ENCODE measurements at regions not wholly inside any gene's neighbourhood (a gene's known extent, or its start where the extent isn't known, plus 50 kb on each side); places are given as distances from the start of the nearest gene placed in this dataset.
A peak's percentile ranks its signal among the peaks of the same experiment; 100 is the strongest.
"Not testable (repeated sequence)": the region's sequence is repeated elsewhere in the genome, so short reads cannot be mapped to it uniquely, and the experiment has no call there.

DNA sequence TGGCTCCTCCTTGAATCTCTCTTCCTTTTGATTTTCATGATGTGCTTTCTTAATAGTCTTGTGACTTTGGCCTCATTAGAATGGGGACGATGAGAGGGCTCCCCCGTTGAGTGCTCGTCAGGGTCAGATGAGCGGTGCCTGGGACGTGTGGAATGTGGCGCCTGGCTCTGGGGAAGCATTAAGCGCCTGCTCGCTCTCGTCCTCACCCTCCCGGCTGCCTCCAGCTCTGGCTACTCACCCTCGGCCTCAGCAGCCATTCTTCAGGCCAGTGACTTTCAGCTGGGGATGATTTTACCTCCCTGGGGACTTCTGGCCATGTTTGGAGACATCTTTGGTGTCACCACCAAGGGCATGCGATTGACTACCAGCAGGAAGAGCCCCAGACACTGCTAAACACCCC is 69.7 kb downstream of the RPS6KA4 start:
- Mint-ChIP-seq H3K36me3 (ENCODE audit: low read depth) (no peaks in the 10 kb centered on the region), H3K27me3 (ENCODE audit: low read depth) (no peaks in the 10 kb centered on the region), H3K9me3 (no peaks in the 10 kb centered on the region), H3K4me3 (no peak overlapping the region), H3K27ac (no peak overlapping the region), H3K4me1 (ENCODE audit: low read depth) (no peaks in the 10 kb centered on the region)

DNA sequence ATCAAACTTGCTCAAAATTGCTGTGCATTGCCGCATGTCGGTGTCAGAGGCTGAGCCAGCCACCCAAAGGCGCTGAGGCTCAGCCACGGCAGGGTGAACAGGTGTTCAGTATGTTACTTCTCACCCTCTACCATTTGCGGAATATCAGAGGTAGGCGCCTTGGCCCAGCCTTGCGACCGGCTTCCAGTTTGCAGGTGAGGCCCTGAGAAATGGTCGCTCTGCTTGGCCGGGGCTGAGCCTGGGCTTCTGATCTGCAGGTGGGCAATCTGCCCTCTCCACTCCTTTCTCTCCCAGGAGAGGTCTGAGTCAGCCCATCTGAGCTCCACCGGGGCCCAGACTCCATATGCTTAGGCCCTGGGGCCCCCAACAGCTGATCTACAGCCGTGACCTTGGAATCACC is 71.0 kb downstream of the RPS6KA4 start:
- Mint-ChIP-seq H3K27me3 (ENCODE audit: low read depth) (no peaks in the 10 kb centered on the region), H3K36me3 (ENCODE audit: low read depth) (no peaks in the 10 kb centered on the region), H3K4me3 (no peak overlapping the region), H3K9me3 (no peaks in the 10 kb centered on the region), H3K4me1 (ENCODE audit: low read depth) (no peaks in the 10 kb centered on the region), H3K27ac (no peak overlapping the region)

DNA sequence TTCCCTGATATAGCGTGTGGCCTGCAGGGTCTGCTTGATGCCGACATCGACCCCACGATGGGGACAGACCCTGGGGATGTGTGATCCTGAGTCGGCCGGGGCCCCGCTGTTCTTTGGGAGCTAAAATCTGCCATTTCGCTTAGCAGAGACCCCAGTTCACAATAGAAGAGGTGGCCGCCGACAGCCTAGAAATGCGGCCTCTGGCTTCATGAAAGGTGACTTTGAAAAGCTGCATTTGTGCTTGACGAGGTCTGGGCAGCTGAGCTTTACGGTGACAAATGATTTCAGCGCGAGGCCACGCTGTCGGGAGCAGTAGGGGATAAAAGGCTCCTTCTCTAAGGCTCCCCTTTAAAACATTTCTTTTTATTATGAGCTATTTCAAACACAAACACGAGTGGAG is 71.7 kb downstream of the RPS6KA4 start:
- Mint-ChIP-seq H3K27ac (no peak overlapping the region), H3K27me3 (ENCODE audit: low read depth) (no peaks in the 10 kb centered on the region), H3K36me3 (ENCODE audit: low read depth) (no peaks in the 10 kb centered on the region), H3K4me3 (no peak overlapping the region), H3K9me3 (no peaks in the 10 kb centered on the region), H3K4me1 (ENCODE audit: low read depth) (no peaks in the 10 kb centered on the region)

DNA sequence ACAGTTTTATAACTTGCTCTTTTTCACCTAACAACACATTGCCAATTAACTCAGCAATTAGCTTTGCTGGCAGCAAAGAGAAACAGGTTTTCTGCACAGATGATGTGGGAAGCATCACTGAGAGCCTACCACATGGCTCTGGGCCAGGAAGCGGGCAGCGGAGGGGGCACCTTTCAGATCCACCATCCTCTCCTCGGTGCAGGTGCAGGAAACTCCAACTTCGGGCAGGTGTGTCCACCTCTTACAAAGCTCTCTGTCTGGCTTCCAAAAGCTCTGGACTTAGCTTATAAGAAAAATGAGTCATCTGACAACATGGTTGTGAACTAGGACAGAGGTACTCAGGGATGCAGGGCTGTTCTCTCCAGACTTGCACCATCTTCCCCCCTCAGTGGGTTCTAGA is 77.0 kb downstream of the RPS6KA4 start:
- Mint-ChIP-seq H3K27ac (no peak overlapping the region), H3K9me3 (no peaks in the 10 kb centered on the region), H3K4me3 (no peak overlapping the region), H3K27me3 (ENCODE audit: low read depth) (peaks cover 18% of the 10 kb centered on the region), H3K4me1 (ENCODE audit: low read depth) (no peaks in the 10 kb centered on the region), H3K36me3 (ENCODE audit: low read depth) (no peaks in the 10 kb centered on the region)

DNA sequence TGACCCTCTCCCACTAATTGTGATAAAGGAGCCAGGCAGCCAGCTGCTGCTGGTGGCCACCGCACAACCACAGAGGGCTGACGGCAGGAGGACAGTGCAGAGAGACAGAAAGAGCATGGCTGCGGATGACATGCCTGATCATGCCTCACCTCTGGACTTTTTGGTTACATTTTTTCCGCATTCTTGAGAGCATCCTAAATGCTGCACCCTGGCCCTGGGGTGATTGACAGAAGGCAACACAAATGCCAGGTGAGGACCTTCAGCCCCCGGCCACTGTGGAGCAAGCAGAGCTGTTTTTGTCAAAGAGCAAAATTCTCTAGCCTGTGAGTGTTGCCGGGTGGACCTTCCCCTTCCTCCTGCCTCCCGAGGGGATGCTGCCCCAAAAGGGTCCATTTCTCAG is 78.5 kb downstream of the RPS6KA4 start:
- no peaks in the 10 kb centered on the region for H3K4me1 Mint-ChIP-seq (ENCODE audit: low read depth)
- no peaks in the 10 kb centered on the region for H3K36me3 Mint-ChIP-seq (ENCODE audit: low read depth)
- no peaks in the 10 kb centered on the region for H3K9me3 Mint-ChIP-seq
- peaks cover 18% of the 10 kb centered on the region for H3K27me3 Mint-ChIP-seq (ENCODE audit: low read depth)
- no peak overlapping the region for H3K4me3 Mint-ChIP-seq
- no peak overlapping the region for H3K27ac Mint-ChIP-seq

DNA sequence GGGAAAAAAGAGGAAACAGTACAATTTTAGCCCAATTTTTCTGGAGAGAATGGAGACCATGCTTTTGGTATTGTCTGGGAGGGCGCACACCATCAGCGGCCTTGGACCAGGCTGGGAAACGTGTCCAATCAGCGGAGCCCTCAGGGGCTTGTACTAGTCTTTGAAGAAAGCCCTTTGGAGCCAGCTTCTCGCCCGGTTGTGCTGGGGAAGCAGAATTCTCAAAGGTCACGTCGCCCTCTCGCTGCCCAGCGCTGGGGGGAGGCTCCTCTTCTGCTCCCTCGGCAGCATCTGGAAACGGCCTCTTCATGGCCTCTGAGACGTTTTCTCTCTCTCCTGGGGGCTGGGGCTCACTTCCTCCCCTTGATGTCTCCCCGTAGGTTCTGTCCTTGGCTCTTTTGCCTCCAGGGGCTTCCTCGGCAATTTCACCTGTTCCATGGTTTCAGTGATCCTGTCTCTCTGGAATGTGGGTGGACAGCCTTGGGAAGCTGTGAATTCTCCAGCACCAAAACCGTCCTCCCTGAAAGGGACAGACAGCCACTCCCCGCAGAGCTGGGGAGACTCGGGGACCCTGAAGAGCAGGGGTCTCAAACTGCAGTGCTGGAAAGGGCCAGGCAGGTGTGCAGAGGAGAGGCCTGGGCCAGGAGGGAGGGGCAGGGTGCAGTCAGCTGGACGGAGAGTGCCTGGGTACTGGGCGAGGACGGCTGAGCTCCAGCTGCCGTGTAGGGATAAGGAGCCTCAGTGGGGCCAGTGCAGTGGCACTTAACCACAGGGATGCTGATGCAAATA is 80.2 kb downstream of the RPS6KA4 start:
- Mint-ChIP-seq H3K27ac (no peak overlapping the region), H3K4me3 (no peak overlapping the region), H3K4me1 (ENCODE audit: low read depth) (no peaks in the 10 kb centered on the region), H3K36me3 (ENCODE audit: low read depth) (no peaks in the 10 kb centered on the region), H3K9me3 (no peaks in the 10 kb centered on the region), H3K27me3 (ENCODE audit: low read depth) (peaks cover 18% of the 10 kb centered on the region)

DNA sequence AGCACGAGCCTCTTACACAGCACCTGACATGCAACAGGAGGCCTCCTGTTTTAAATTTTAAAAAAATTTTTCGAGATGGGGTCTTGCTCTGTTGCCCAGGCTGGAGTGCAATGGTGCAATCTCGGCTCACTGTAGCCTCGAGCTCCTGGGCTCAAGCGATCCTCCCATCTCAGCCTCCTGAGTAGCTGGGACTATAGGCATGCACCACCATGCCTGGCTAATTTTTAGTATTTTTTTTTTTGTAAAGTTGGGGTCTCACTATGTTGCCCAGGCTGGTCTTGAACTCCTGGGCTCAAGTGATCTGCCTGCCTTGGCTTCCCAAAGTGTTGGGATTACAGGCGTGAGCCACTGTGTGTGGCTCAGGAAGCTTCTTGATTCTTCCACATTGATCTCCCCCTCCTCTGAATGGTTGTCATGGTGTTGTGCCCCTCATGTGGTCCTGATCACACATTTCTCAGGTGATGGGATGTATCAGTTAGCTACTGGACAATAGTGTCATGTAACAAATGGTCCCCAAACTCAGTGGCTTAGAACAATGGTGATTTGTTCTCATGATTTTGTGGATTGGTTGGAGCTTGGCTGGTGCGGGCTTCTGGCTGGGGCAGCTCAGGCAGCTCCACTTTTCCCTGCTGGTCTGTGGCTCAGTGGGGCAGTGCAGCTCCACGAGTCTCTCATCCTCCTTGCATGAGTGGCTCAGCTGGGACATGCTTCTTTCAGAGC is 81.0 kb downstream of the RPS6KA4 start:
- not testable (repeated sequence) for H3K36me3 Mint-ChIP-seq (ENCODE audit: low read depth); H3K4me1 Mint-ChIP-seq (ENCODE audit: low read depth); H3K4me3 Mint-ChIP-seq; H3K27ac Mint-ChIP-seq; H3K9me3 Mint-ChIP-seq
- H3K27me3 Mint-ChIP-seq (ENCODE audit: low read depth): peaks cover 18% of the 10 kb centered on the region

DNA sequence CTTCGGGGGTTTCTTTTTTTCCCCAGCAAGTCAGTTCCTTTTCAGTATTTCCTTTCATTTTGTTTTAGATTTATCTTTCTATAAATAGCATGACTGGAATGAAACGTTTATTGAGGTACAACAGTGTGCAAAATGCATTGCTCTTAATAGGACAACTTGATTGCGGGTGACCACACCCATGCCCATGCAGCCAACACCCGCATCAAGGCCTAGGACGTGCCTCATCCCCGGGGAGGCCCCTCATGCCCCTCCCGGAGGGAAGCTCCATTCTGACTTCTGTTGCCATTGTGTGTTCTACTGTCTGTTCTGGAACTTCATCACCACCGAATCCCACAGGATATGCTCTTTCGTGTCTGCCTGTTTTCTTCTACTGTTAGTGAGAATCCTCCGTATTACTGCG is 82.2 kb downstream of the RPS6KA4 start:
- Mint-ChIP-seq H3K4me1 (ENCODE audit: low read depth) (no peaks in the 10 kb centered on the region), H3K36me3 (ENCODE audit: low read depth) (no peaks in the 10 kb centered on the region), H3K27me3 (ENCODE audit: low read depth) (peaks cover 18% of the 10 kb centered on the region), H3K27ac (no peak overlapping the region), H3K9me3 (no peaks in the 10 kb centered on the region), H3K4me3 (no peak overlapping the region)

DNA sequence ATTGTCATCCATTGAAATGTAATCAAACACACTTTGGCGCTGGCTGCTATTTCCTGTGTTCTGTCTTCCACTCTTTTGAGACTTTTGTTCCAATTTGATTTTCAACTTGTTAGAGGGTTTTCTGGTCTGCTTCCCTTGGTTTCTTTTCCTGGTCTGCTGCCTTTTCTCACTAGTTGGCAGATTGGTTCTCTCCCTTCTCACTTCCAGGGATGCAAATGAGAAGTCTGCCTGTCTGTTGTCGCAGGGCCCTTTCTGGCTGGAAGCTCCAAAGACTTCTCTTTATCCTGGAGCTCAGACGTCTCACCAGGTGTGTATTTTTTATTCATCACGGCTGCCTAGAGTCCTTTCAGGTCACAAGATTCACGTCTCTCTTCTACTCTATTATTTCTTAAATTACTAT is 84.0 kb downstream of the RPS6KA4 start:
- Mint-ChIP-seq H3K4me1 (ENCODE audit: low read depth) (peaks cover 2% of the 10 kb centered on the region), H3K9me3 (no peaks in the 10 kb centered on the region), H3K4me3 (no peak overlapping the region), H3K27ac (no peak overlapping the region), H3K36me3 (ENCODE audit: low read depth) (no peaks in the 10 kb centered on the region), H3K27me3 (ENCODE audit: low read depth) (peaks cover 13% of the 10 kb centered on the region)

DNA sequence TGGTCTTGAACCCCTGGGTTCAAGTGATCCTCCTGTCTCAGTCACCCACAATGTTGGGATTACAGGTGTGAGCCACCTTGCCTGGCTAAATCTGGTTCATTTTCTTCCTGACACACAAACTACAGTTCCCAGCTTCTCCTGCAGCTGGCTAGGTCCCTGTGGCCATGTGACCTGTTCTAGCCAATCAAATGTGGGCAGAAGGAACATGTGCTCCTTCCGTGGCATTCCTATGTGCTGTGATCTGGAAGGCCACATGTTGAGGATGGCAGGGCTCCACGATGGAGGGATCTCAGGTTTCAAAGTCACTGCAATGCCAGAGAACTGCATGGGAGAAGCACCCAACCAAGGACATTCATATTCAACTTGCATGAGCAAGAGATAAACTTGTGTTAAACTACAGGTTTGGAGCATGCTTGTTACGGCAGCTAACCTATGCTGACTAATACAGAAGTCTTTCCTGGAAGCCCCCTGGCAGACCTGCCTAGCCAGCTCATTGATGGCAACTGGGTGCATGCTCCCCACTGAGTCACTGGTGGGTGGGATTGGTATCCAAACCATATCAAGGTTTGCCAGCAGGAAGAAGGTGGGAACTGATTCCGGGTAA is 86.0 kb downstream of the RPS6KA4 start:
- H3K4me1 Mint-ChIP-seq (ENCODE audit: low read depth): peaks cover 13% of the 10 kb centered on the region
- no peak overlapping the region for H3K4me3 Mint-ChIP-seq
- H3K27me3 Mint-ChIP-seq (ENCODE audit: low read depth): peaks cover 14% of the 10 kb centered on the region

DNA sequence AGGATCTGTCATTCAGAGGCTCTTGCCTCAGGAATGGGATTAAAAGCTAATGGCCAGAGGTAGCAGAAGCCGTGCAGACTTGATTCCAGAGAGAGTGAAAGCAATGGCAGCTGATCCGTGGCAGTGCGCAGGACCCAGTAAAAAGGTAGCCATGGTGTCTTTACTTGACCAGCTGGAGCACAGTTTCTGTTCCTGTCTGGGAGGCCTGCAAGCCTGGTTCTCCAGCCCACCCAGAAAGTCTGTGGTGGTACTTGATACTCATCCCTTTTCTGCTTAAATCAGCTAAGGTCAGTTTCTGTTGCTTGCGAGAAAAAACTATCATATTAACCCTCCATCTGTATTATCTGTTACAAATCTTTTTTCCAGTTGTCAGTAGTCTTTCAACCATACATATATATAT is 86.7 kb downstream of the RPS6KA4 start:
- H3K27me3 Mint-ChIP-seq (ENCODE audit: low read depth): peaks cover 17% of the 10 kb centered on the region
- no peaks in the 10 kb centered on the region for H3K9me3 Mint-ChIP-seq
- H3K36me3 Mint-ChIP-seq (ENCODE audit: low read depth): no peaks in the 10 kb centered on the region
- H3K4me1 Mint-ChIP-seq (ENCODE audit: low read depth): peaks cover 13% of the 10 kb centered on the region
- no peak overlapping the region for H3K4me3 Mint-ChIP-seq
- no peak overlapping the region for H3K27ac Mint-ChIP-seq

More for the DNA sequence above, 86.0 kb downstream of the RPS6KA4 start:
- no peaks in the 10 kb centered on the region for H3K9me3 Mint-ChIP-seq
- H3K27ac Mint-ChIP-seq: no peak overlapping the region
- H3K36me3 Mint-ChIP-seq (ENCODE audit: low read depth): no peaks in the 10 kb centered on the region

DNA sequence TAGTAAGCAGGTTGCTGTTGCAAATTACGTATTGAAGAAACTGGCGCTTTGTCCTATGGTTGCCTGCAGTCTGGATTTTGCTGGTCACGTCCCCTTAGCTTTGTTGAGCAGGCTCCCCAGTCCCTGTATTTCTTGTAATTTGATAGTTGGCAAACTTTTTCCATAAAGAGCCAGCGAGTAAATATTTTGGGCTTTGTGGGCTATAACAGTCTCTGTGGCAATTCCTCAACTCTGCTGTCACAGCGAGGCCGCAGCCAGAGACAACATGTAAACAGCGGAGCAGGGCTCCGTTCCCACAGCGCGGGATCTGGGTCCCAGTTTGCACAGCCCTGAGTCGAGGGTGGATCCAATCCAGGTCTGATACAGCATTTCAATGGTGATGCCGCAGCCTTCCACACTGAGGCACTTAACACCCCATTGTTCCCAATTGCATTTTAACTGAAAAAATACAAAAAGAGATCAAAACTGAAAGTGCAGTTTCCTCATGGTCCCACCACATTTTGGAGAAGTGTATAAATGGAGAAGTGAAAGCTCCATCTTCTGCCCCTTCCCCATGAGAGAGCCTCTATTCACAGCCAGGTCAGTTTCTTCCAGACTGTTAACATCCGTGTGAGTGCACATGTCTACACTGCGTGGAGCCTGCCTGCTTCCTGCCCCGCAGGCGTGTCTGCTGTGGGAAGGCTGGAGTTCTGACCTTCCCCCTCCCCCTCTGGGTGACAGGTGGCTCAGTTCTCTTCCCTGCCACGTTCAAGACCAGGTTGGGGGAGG is 89.1 kb downstream of the RPS6KA4 start:
- peaks cover 13% of the 10 kb centered on the region for H3K4me1 Mint-ChIP-seq (ENCODE audit: low read depth)
- H3K27me3 Mint-ChIP-seq (ENCODE audit: low read depth): peaks cover 27% of the 10 kb centered on the region
- H3K27ac Mint-ChIP-seq: no peak overlapping the region
- H3K9me3 Mint-ChIP-seq: no peaks in the 10 kb centered on the region
- peak overlapping the region; percentile 56 for H3K4me3 Mint-ChIP-seq
- no peaks in the 10 kb centered on the region for H3K36me3 Mint-ChIP-seq (ENCODE audit: low read depth)

DNA sequence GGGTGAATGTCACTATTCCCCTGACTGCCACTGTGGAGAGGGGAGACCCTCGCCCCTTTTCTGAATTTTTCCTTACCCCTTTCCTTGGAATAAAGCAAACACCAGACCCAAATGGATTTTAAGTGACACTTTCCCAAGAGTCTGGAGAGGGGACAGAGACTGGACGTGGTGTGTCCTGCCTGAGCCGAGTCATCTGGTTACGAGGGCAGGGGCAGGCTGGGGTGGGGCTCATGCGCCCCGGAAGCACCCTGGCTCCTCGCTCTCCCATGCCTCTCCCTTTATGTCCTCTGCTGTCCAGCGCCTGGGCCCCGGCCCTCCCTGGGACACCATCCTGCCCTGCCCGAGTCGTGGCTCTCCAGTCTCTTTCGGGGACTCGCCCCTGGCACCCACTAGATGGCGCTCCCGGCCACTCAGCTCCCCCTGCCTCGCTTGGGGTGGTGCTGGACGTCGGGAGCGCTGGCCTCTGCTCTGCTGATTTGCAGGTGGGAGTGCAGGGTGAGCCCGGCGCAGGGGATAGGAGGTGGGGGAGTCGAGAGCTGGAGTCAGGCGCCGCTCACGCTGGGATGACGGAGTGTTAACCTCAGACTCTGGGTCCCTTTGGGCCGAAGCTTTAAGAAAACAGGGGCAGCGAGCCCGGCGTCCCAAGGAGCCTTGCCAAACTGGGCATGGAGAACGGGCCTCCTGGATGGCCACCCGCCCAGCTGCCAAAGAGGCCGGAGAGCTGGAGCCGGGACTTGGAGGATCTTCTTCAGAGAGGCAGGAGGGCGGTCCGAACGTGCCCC is 89.8 kb downstream of the RPS6KA4 start:
- H3K27ac Mint-ChIP-seq: no peak overlapping the region
- H3K4me1 Mint-ChIP-seq (ENCODE audit: low read depth): peaks cover 13% of the 10 kb centered on the region
- no peaks in the 10 kb centered on the region for H3K36me3 Mint-ChIP-seq (ENCODE audit: low read depth)

More for the DNA sequence above, 89.8 kb downstream of the RPS6KA4 start:
- peaks cover 28% of the 10 kb centered on the region for H3K27me3 Mint-ChIP-seq (ENCODE audit: low read depth)
- no peaks in the 10 kb centered on the region for H3K9me3 Mint-ChIP-seq
- peak overlapping the region; percentile 77 for H3K4me3 Mint-ChIP-seq
